ENCODE measurements at regions not wholly inside any gene's neighbourhood (a gene's known extent, or its start where the extent isn't known, plus 50 kb on each side); places are given as distances from the start of the nearest gene placed in this dataset.

- no peak for TF ChIP-seq CTCF (IDR thresholded peaks at IDR 0.05)
- no peak for TF ChIP-seq POLR2A (IDR thresholded peaks at IDR 0.05)
Observed at GRCh38 chr6:132017942-132018341, 66.8 kb upstream of the CCN2 start.
